ENCODE measurements at regions not wholly inside any gene's neighbourhood (a gene's known extent, or its start where the extent isn't known, plus 50 kb on each side); places are given as distances from the start of the nearest gene placed in this dataset.

DNA sequence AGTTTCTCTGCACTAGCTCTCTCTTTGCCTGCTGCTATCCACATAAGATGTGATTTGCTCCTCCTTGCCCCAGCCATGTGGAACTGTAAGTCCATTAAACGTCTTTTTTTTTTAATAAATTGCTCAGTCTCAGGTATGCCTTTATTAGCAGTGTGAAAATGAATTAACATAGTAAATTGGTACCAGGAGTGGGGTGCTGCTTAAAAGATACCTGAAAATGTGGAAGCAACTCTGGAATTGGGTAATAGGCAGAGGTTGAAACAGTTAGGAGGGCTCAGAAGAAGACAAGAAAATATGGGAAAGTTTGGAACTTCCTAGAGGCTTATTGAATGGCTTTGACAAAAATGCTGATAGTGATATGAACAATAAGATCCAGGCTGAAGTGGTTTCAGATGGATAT lies 159.8 kb downstream of the FSCB start:
- TF ChIP-seq POLR2AphosphoS5 (IDR thresholded peaks at IDR 0.05; ENCODE audit: insufficient read depth, low read depth, low read length) (no peak), POLR2A (IDR thresholded peaks at IDR 0.05; ENCODE audit: low read depth, low read length) (no peak), EZH2 (IDR thresholded peaks at IDR 0.05; ENCODE audit: borderline replicate concordance, low read depth, low read length, severe bottlenecking) (no peak), JUN (IDR thresholded peaks at IDR 0.05; ENCODE audit: borderline replicate concordance, insufficient read depth, insufficient read length, low read depth) (no peak)
- TF ChIP-seq, protein P1, sequence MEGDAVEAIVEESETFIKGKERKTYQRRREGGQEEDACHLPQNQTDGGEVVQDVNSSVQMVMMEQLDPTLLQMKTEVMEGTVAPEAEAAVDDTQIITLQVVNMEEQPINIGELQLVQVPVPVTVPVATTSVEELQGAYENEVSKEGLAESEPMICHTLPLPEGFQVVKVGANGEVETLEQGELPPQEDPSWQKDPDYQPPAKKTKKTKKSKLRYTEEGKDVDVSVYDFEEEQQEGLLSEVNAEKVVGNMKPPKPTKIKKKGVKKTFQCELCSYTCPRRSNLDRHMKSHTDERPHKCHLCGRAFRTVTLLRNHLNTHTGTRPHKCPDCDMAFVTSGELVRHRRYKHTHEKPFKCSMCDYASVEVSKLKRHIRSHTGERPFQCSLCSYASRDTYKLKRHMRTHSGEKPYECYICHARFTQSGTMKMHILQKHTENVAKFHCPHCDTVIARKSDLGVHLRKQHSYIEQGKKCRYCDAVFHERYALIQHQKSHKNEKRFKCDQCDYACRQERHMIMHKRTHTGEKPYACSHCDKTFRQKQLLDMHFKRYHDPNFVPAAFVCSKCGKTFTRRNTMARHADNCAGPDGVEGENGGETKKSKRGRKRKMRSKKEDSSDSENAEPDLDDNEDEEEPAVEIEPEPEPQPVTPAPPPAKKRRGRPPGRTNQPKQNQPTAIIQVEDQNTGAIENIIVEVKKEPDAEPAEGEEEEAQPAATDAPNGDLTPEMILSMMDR (IDR thresholded peaks at IDR 0.05; ENCODE audit: extremely low read depth in 1 of 2, insufficient read depth in 1 of 2, low read depth in 1 of 2, low read length in 2 of 2) = no peak

Data from endothelial cell of umbilical vein (primary cell).